Fibroblast of lung (primary cell): ENCODE measurements at regions not wholly inside any gene's neighbourhood (a gene's known extent, or its start where the extent isn't known, plus 50 kb on each side); places are given as distances from the start of the nearest gene placed in this dataset.

Experiments
- DNase-seq, 2 donors: peaks; one replicate each; pipeline versions ENCODE4 v3.0.0 to v3.0.0-alpha.2; 2010; ENCODE audit warnings: low read depth in 2 of 2
- H2AFZ ChIP-seq: 2 replicates; pipeline ENCODE4 v1.5.1; 2012; ENCODE audit warnings: low read length, control low read depth, inconsistent platforms
- H3K27ac ChIP-seq: 2 replicates; pipeline ENCODE4 v1.5.1; 2011; ENCODE audit warnings: low read length, control low read depth; ENCODE audit not compliant: insufficient read depth
- H3K27me3 ChIP-seq: 2 replicates; pipeline ENCODE4 v1.5.1; 2011; ENCODE audit warnings: mild to moderate bottlenecking, low read length; ENCODE audit not compliant: control insufficient read depth, insufficient read depth
- H3K36me3 ChIP-seq: 2 replicates; pipeline ENCODE4 v1.5.1; 2011; ENCODE audit warnings: low read length; ENCODE audit not compliant: control insufficient read depth, insufficient read depth
- H3K4me1 ChIP-seq: 2 replicates; pipeline ENCODE4 v1.5.1; 2011; ENCODE audit warnings: low read length; ENCODE audit not compliant: control insufficient read depth, insufficient read depth; ENCODE audit errors: extremely low read depth
- H3K4me2 ChIP-seq: 2 replicates; pipeline ENCODE4 v1.5.1; 2011; ENCODE audit warnings: low read length, control low read depth; ENCODE audit not compliant: insufficient read depth; ENCODE audit errors: extremely low read depth
- H3K4me3 ChIP-seq, 4 experiments: fragments of 200-600 bp in 1 of 4; sonication (generic) in 1 of 4; replicated peaks in 1 of 4; 2 replicates each; pipeline ENCODE4 v1.5.1; 2011 to 2016; ENCODE audit warnings: low read length in 4 of 4, low read depth in 3 of 4, mild to moderate bottlenecking in 3 of 4, control low read depth in 2 of 4, inconsistent platforms in 1 of 4, mixed read lengths in 1 of 4; ENCODE audit not compliant: insufficient read depth in 1 of 4; ENCODE audit errors: control extremely low read depth in 1 of 4
- H3K79me2 ChIP-seq: 2 replicates; pipeline ENCODE4 v1.5.1; 2012; ENCODE audit warnings: mild to moderate bottlenecking, low read length, inconsistent platforms; ENCODE audit not compliant: control insufficient read depth, insufficient read depth
- H3K9ac ChIP-seq: 2 replicates; pipeline ENCODE4 v1.5.1; 2011; ENCODE audit warnings: mild to moderate bottlenecking, low read length, control low read depth; ENCODE audit not compliant: insufficient read depth
- H3K9me3 ChIP-seq: 2 replicates; pipeline ENCODE4 v1.5.1; 2012; ENCODE audit warnings: low read depth, low read length; ENCODE audit not compliant: control insufficient read depth, insufficient read depth
- H4K20me1 ChIP-seq: 2 replicates; pipeline ENCODE4 v1.5.1; 2011; ENCODE audit warnings: low read length; ENCODE audit not compliant: control insufficient read depth, insufficient read depth; ENCODE audit errors: extremely low read depth
- CTCF ChIP-seq, 2 donors: IDR thresholded peaks in 1 of 2; conservative IDR thresholded peaks in 1 of 2; 1 replicate in 1 of 2; 2 replicates in 1 of 2; pipeline ENCODE4 v1.5.1; 2011 to 2012; ENCODE audit warnings: low read length in 2 of 2, control low read depth in 1 of 2, inconsistent platforms in 1 of 2, low read depth in 1 of 2, mild to moderate bottlenecking in 1 of 2
- EZH2 ChIP-seq: IDR thresholded peaks from 2 replicates; pipeline ENCODE4 v1.5.1; 2012; ENCODE audit warnings: low read length, control low read depth, mild to moderate bottlenecking; ENCODE audit errors: missing control alignments

DNA sequence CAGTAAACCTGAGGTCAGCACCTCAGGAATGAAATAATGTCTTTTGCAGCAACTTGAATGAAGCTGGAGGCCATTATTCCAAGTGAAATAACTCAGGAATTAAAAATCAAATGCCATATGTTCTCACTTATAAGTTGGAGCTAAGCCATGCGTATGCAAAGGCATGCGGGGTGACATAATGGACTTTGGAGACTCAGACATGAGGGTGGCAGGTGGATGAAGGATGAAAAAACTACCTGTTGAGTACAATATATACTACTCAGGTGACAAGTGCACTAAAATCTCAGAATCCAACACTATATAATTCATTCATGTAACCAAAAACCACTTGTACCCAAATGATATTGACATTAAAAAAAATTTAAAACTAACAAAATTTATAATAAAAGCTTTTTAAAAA lies 1416.9 kb downstream of the UQCRFS1 start:
- no peak overlapping the region for H3K27ac ChIP-seq
- no peaks in the 10 kb centered on the region for H3K9me3 ChIP-seq
- H2AFZ ChIP-seq = no peak overlapping the region
- no peak for TF ChIP-seq EZH2
- no peak for TF ChIP-seq CTCF (conservative IDR thresholded peaks at IDR 0.05 in 1 of 2, IDR thresholded peaks at IDR 0.05 in 1 of 2; ENCODE audit: low read depth in 1 of 2, low read length in 2 of 2)
- H3K36me3 ChIP-seq = no peaks in the 10 kb centered on the region
- DNase-seq = no peak
- no peaks in the 10 kb centered on the region for H3K4me1 ChIP-seq
- H3K4me2 ChIP-seq = no peak overlapping the region
- H3K79me2 ChIP-seq = peaks cover 36% of the 10 kb centered on the region
- H3K4me3 ChIP-seq = no peak overlapping the region
- no peaks in the 10 kb centered on the region for H4K20me1 ChIP-seq
- H3K9ac ChIP-seq = no peak overlapping the region
- H3K27me3 ChIP-seq = no peaks in the 10 kb centered on the region

- DNase-seq = no peak
- H3K79me2 ChIP-seq = peaks cover 36% of the 10 kb centered on the region
- TF ChIP-seq CTCF (conservative IDR thresholded peaks at IDR 0.05 in 1 of 2, IDR thresholded peaks at IDR 0.05 in 1 of 2; ENCODE audit: low read depth in 1 of 2, low read length in 2 of 2) (no peak), EZH2 (no peak)
- H4K20me1 ChIP-seq = no peaks in the 10 kb centered on the region
- H3K27me3 ChIP-seq = no peaks in the 10 kb centered on the region
- H3K27ac ChIP-seq = no peak overlapping the region
- H3K4me2 ChIP-seq = peak overlapping the region; percentile 44
- H3K9ac ChIP-seq = no peak overlapping the region
- no peaks in the 10 kb centered on the region for H3K4me1 ChIP-seq
- H2AFZ ChIP-seq = no peak overlapping the region
- no peaks in the 10 kb centered on the region for H3K9me3 ChIP-seq
- no peaks in the 10 kb centered on the region for H3K36me3 ChIP-seq
- peak overlapping the region in 2 of 4 experiments; percentile 12 to 95 for H3K4me3 ChIP-seq
Measured at GRCh38 chr19:27795369-27795768, 1417.6 kb downstream of the UQCRFS1 start.

DNA sequence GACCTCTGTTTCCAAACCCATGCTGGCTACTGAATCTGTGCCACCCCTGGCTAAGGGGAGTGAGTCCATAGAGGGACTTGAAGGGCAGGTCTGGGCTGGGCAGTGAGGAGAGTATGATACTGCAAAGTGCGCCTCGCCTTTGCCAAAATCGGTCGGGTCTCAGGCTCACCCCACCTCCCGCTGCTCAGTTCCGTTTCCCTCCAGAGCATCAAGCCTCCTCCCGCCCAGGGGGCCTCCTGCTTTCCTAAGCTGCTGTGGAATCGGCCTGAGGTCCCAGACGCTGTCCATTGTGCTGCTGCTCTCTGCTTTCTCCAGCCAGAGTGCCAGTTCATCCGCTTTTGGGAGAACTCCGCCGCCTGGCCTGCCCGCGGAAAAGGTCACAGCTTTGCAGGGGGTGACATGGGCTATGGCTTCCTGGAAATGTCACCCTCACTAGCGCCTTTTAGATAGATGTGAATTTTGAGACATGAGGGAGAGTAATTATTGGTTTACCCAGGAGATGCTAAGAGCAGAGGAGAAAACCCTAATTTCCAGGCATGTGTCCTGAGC lies 1418.4 kb downstream of the UQCRFS1 start:
- peak; percentile 33 to 35 for DNase-seq
- peak overlapping the region; percentile 69 for H3K9ac ChIP-seq
- H2AFZ ChIP-seq = peak overlapping the region; percentile 100
- H3K36me3 ChIP-seq = no peaks in the 10 kb centered on the region
- H3K4me3 ChIP-seq = peak overlapping the region; percentile 79 to 99 (median 96)
- peaks cover 36% of the 10 kb centered on the region for H3K79me2 ChIP-seq
- no peak for TF ChIP-seq CTCF (conservative IDR thresholded peaks at IDR 0.05 in 1 of 2, IDR thresholded peaks at IDR 0.05 in 1 of 2; ENCODE audit: low read depth in 1 of 2, low read length in 2 of 2)
- no peak for TF ChIP-seq EZH2
- no peaks in the 10 kb centered on the region for H3K27me3 ChIP-seq
- H3K4me2 ChIP-seq = peak overlapping the region; percentile 95
- no peaks in the 10 kb centered on the region for H3K4me1 ChIP-seq
- H4K20me1 ChIP-seq = no peaks in the 10 kb centered on the region
- H3K27ac ChIP-seq = peak overlapping the region; percentile 46
- H3K9me3 ChIP-seq = no peaks in the 10 kb centered on the region
